Liver (tissue), 8 donors: ENCODE measurements at regions not wholly inside any gene's neighbourhood (a gene's known extent, or its start where the extent isn't known, plus 50 kb on each side); places are given as distances from the start of the nearest gene placed in this dataset.

Source experiments
- DNase-seq: peaks from one replicate; pipeline ENCODE4 v3.0.0-alpha.2; 2017; ENCODE audit warnings: low spot score
- H3K27ac ChIP-seq, 2 donors: one replicate each; pipeline ENCODE4 v1.7.0; 2013; ENCODE audit warnings: inconsistent platforms in 2 of 2, low read length in 2 of 2, control low read depth in 1 of 2, low read depth in 1 of 2, mild to moderate bottlenecking in 1 of 2
- H3K27me3 ChIP-seq, 4 donors: one replicate each; pipeline versions ENCODE4 v1.6.1 to v1.7.0; 2013; ENCODE audit warnings: low read length in 3 of 4, inconsistent platforms in 1 of 4, mild to moderate bottlenecking in 1 of 4, moderate library complexity in 1 of 4; ENCODE audit not compliant: control insufficient read depth in 4 of 4, insufficient read depth in 4 of 4
- H3K36me3 ChIP-seq, 4 donors: one replicate each; pipeline versions ENCODE4 v1.6.1 to v1.7.0; 2013; ENCODE audit warnings: low read length in 3 of 4, mild to moderate bottlenecking in 3 of 4, low read depth in 1 of 4, moderate library complexity in 1 of 4; ENCODE audit not compliant: control insufficient read depth in 4 of 4, insufficient read depth in 3 of 4
- H3K4me1 ChIP-seq, 4 donors: one replicate each; pipeline versions ENCODE4 v1.6.1 to v1.7.0; 2013; ENCODE audit warnings: low read length in 3 of 4, mild to moderate bottlenecking in 3 of 4, moderate library complexity in 1 of 4; ENCODE audit not compliant: control insufficient read depth in 4 of 4, insufficient read depth in 4 of 4
- H3K4me3 ChIP-seq, 3 donors: one replicate each; pipeline versions ENCODE4 v1.6.1 to v1.7.0; 2013; ENCODE audit warnings: low read length in 3 of 3, control low read depth in 1 of 3, low read depth in 1 of 3, mild to moderate bottlenecking in 1 of 3
- H3K9ac ChIP-seq, 2 donors: one replicate each; pipeline ENCODE4 v1.7.0; 2013; ENCODE audit warnings: low read length in 2 of 2, mild to moderate bottlenecking in 2 of 2, moderate library complexity in 2 of 2, control low read depth in 1 of 2, low read depth in 1 of 2
- H3K9me3 ChIP-seq, 4 donors: one replicate each; pipeline versions ENCODE4 v1.6.1 to v1.7.0; 2013; ENCODE audit warnings: low read length in 3 of 4; ENCODE audit not compliant: control insufficient read depth in 4 of 4
- CTCF ChIP-seq: fragments of 150-350 bp; IDR thresholded peaks from 2 replicates; pipeline ENCODE4 v1.5.1; 2017; ENCODE audit warnings: improper control_type of control experiment, low read depth, low read length; ENCODE audit not compliant: missing input control
- EGR1 ChIP-seq, 2 donors: IDR thresholded peaks; 2 replicates each; pipeline ENCODE4 v1.6.1; 2016 to 2018; ENCODE audit warnings: antibody characterized with exemption in 2 of 2, low read depth in 2 of 2
- FOXA1 ChIP-seq: IDR thresholded peaks from 2 replicates; pipeline ENCODE4 v1.6.1; 2016; ENCODE audit warnings: antibody characterized with exemption
- GABPA ChIP-seq, 2 donors: IDR thresholded peaks in 1 of 2; conservative IDR thresholded peaks in 1 of 2; 2 replicates each; pipeline ENCODE4 v1.6.1; 2016; ENCODE audit warnings: antibody characterized with exemption in 2 of 2, mild to moderate bottlenecking in 1 of 2, moderate library complexity in 1 of 2
- JUND ChIP-seq, 2 donors: IDR thresholded peaks; 2 replicates each; pipeline ENCODE4 v1.6.1; 2016; ENCODE audit warnings: antibody characterized with exemption in 2 of 2
- MAX ChIP-seq: IDR thresholded peaks from 2 replicates; pipeline ENCODE4 v1.6.1; 2016; ENCODE audit warnings: antibody characterized with exemption
- NR2F2 ChIP-seq: IDR thresholded peaks from 2 replicates; pipeline ENCODE4 v1.6.1; 2016; ENCODE audit warnings: antibody characterized with exemption
- RAD21 ChIP-seq, 2 donors: IDR thresholded peaks; 2 replicates each; pipeline ENCODE4 v1.6.1; 2016; ENCODE audit warnings: antibody characterized with exemption in 2 of 2, mild to moderate bottlenecking in 2 of 2
- REST ChIP-seq: IDR thresholded peaks from 2 replicates; pipeline ENCODE4 v1.6.1; 2016; ENCODE audit warnings: antibody characterized with exemption, mild to moderate bottlenecking
- TAF1 ChIP-seq: conservative IDR thresholded peaks from 2 replicates; pipeline ENCODE4 v1.6.1; 2016; ENCODE audit warnings: antibody characterized with exemption, mild to moderate bottlenecking
- YY1 ChIP-seq: IDR thresholded peaks from 2 replicates; pipeline ENCODE4 v1.6.1; 2016; ENCODE audit warnings: antibody characterized with exemption, mild to moderate bottlenecking
- ZBTB33 ChIP-seq: IDR thresholded peaks from 2 replicates; pipeline ENCODE4 v1.6.1; 2016; ENCODE audit warnings: antibody characterized with exemption
- WGBS: extraction: QIAGEN DNeasy Blood & Tissue Kit; methylation state at CpG from one replicate; pipeline ENCODE4 v1.1.7; 2013; 5-methylcytosine and 5-hydroxymethylcytosine counted together
- donor health status: healthy.
- donor health status: healthy.
- donor health status: healthy.
- donor health status: healthy.
- donor health status: healthy.

- H3K36me3 ChIP-seq = no peaks in the 10 kb centered on the region
- H3K27me3 ChIP-seq = no peaks in the 10 kb centered on the region
- no peak overlapping the region for H3K9ac ChIP-seq
- no peaks in the 10 kb centered on the region for H3K4me1 ChIP-seq
- H3K9me3 ChIP-seq = peaks cover 5 to 9% (median 6%) of the 10 kb centered on the region in 4 donors
- 76% methylated on average over 6 of the region's 6 CpGs for WGBS
- H3K27ac ChIP-seq = no peak overlapping the region
- no peak for DNase-seq
- no peak overlapping the region for H3K4me3 ChIP-seq
- TF ChIP-seq MAX = no peak
- no peak for TF ChIP-seq EGR1 (IDR thresholded peaks at IDR 0.05; ENCODE audit: low read depth in 2 of 2)
- no peak for TF ChIP-seq NR2F2
- TF ChIP-seq TAF1 = no peak
- TF ChIP-seq REST = no peak
These were observed 231.5 kb upstream of the SPRED2 start for GRCh38 chr2:65663831-65664407.

- peaks cover 0 to 2% (median 0%) of the 10 kb centered on the region in 4 donors for H3K27me3 ChIP-seq
- WGBS = 84% methylated on average over 17 of the region's 17 CpGs
- no peak for DNase-seq
- TF ChIP-seq EGR1 (IDR thresholded peaks at IDR 0.05; ENCODE audit: low read depth in 2 of 2) = no peak
- H3K27ac ChIP-seq = no peak overlapping the region
- H3K4me1 ChIP-seq = no peaks in the 10 kb centered on the region
- H3K9me3 ChIP-seq = no peaks in the 10 kb centered on the region
- no peak overlapping the region for H3K9ac ChIP-seq
- no peaks in the 10 kb centered on the region for H3K36me3 ChIP-seq
- H3K4me3 ChIP-seq = no peak overlapping the region
These were observed 230.4 kb upstream of the SPRED2 start for GRCh38 chr2:65662654-65663432.

GRCh38 chr2:65661980-65662653, 229.7 kb upstream of the SPRED2 start:
- Histone ChIP-seq H3K9ac (no peak overlapping the region), H3K36me3 (no peaks in the 10 kb centered on the region), H3K27ac (no peak overlapping the region), H3K4me3 (no peak overlapping the region), H3K4me1 (no peaks in the 10 kb centered on the region), H3K27me3 (peaks cover 0 to 3% (median 0%) of the 10 kb centered on the region in 4 donors), H3K9me3 (no peaks in the 10 kb centered on the region)
- TF ChIP-seq TAF1 (no peak), ZBTB33 (no peak), GABPA (IDR thresholded peaks at IDR 0.05 in 1 of 2, conservative IDR thresholded peaks at IDR 0.05 in 1 of 2) (no peak), RAD21 (IDR thresholded peaks at IDR 0.05) (no peak), JUND (IDR thresholded peaks at IDR 0.05) (no peak), NR2F2 (no peak), YY1 (no peak), FOXA1 (no peak), CTCF (no peak)
- no peak for DNase-seq
- 77% methylated on average over 8 of the region's 8 CpGs for WGBS
